ENCODE measurements at regions not wholly inside any gene's neighbourhood (a gene's known extent, or its start where the extent isn't known, plus 50 kb on each side); places are given as distances from the start of the nearest gene placed in this dataset.

GRCh38 chr17:22506861-22507260 lies 814.5 kb downstream of the KCNJ18 start:
- no peak overlapping the region for H3K27ac ChIP-seq

GRCh38 chr17:22507823-22508222 lies 815.5 kb downstream of the KCNJ18 start:
- H3K27ac ChIP-seq, result no peak overlapping the region
- peak; percentile 73 for TF ChIP-seq CTCF (IDR thresholded peaks at IDR 0.05)
- no peak for TF ChIP-seq ZFX (IDR thresholded peaks at IDR 0.05; ENCODE audit: borderline replicate concordance)

More at GRCh38 chr17:22506861-22507260, 814.5 kb downstream of the KCNJ18 start:
- no peak for TF ChIP-seq ZFX (IDR thresholded peaks at IDR 0.05; ENCODE audit: borderline replicate concordance)
- no peak for TF ChIP-seq CTCF (IDR thresholded peaks at IDR 0.05)

GRCh38 chr17:22510504-22510903 lies 818.2 kb downstream of the KCNJ18 start:
- no peak overlapping the region for H3K27ac ChIP-seq
- no peak for TF ChIP-seq CTCF (IDR thresholded peaks at IDR 0.05)
- TF ChIP-seq ZFX (IDR thresholded peaks at IDR 0.05; ENCODE audit: borderline replicate concordance), result no peak

- no peak overlapping the region for H3K27ac ChIP-seq
- TF ChIP-seq ZFX (IDR thresholded peaks at IDR 0.05; ENCODE audit: borderline replicate concordance) (no peak), CTCF (IDR thresholded peaks at IDR 0.05) (no peak)
Measured at GRCh38 chr17:22511431-22511830, 819.1 kb downstream of the KCNJ18 start.

GRCh38 chr17:22512057-22512456 lies 819.7 kb downstream of the KCNJ18 start:
- H3K27ac ChIP-seq, result no peak overlapping the region
- TF ChIP-seq CTCF (IDR thresholded peaks at IDR 0.05), result no peak
- no peak for TF ChIP-seq ZFX (IDR thresholded peaks at IDR 0.05; ENCODE audit: borderline replicate concordance)

GRCh38 chr17:22512506-22512905 lies 820.2 kb downstream of the KCNJ18 start:
- no peak overlapping the region for H3K27ac ChIP-seq
- TF ChIP-seq ZFX (IDR thresholded peaks at IDR 0.05; ENCODE audit: borderline replicate concordance), result no peak
- TF ChIP-seq CTCF (IDR thresholded peaks at IDR 0.05), result no peak

GRCh38 chr17:22512997-22513538 lies 820.7 kb downstream of the KCNJ18 start:
- peak; percentile 85 for TF ChIP-seq CTCF (IDR thresholded peaks at IDR 0.05)
- no peak for TF ChIP-seq ZFX (IDR thresholded peaks at IDR 0.05; ENCODE audit: borderline replicate concordance)

More at GRCh38 chr17:22512997-22513538, 820.7 kb downstream of the KCNJ18 start:
- no peak overlapping the region for H3K27ac ChIP-seq
